HepG2 (cell line): ENCODE measurements at regions not wholly inside any gene's neighbourhood (a gene's known extent, or its start where the extent isn't known, plus 50 kb on each side); places are given as distances from the start of the nearest gene placed in this dataset.

Experiments used
- ATAC-seq: fragments of 200-7000 bp; cut with Tn5 transposase; 3 replicates; pipeline ENCODE4 v1.9.1; 2020; ENCODE audit warnings: mild to moderate bottlenecking, moderate library complexity
- BruUV-seq: library from RNA; stranded (reverse); fragments of 400-500 nt; replicated peaks from 2 replicates; lab custom pipeline; 2021; lab: Mats Ljungman, UMichigan
- CTCF ChIA-PET: fragments of 300-600 bp; formaldehyde crosslinking; extraction: SDS; loops from one replicate; lab custom pipeline; 2021; ENCODE audit warnings: low total read pairs, inconsistent platforms, low intra/inter-chr PET ratio; lab: Yijun Ruan, JAX
- POLR2A ChIA-PET: fragments of 350-600 bp; sonication (Branson Sonifier 250); formaldehyde crosslinking; loops from one replicate; lab custom pipeline; 2020; ENCODE audit warnings: antibody characterized with exemption, inconsistent platforms; lab: Yijun Ruan, JAX
- DNase-seq: peaks from one replicate; pipeline ENCODE4 v3.0.0-alpha.2; 2015; ENCODE audit warnings: low spot score
- FAIRE-seq: peaks from 3 replicates; lab custom pipeline; 2011; peaks lifted over from hg19 to GRCh38; lab: Jason Lieb, UNC
- H2AFZ ChIP-seq: one replicate; pipeline ENCODE4 v1.6.1; 2011; ENCODE audit warnings: low read length, inconsistent platforms
- H3K27ac ChIP-seq: fragments of 300-600 bp; 3 replicates; pipeline ENCODE4 v1.8.0; 2011; ENCODE audit warnings: mixed run types, mild to moderate bottlenecking, mixed read lengths, low read length, inconsistent platforms; ENCODE audit not compliant: insufficient read depth; ENCODE audit errors: extremely low read length
- H3K27me3 ChIP-seq, 2 experiments: fragments of 200-600 bp in 1 of 2; 2 replicates in 1 of 2; 3 replicates in 1 of 2; pipeline versions ENCODE4 v1.6.0 to v1.8.0; 2011; ENCODE audit warnings: low read length in 2 of 2, mild to moderate bottlenecking in 2 of 2, moderate library complexity in 2 of 2, inconsistent platforms in 1 of 2; ENCODE audit not compliant: insufficient read depth in 2 of 2, control insufficient read depth in 1 of 2
- H3K36me3 ChIP-seq, 2 experiments: fragments of 200-600 bp in 1 of 2; replicated peaks in 1 of 2; 2 replicates in 1 of 2; 3 replicates in 1 of 2; pipeline versions ENCODE4 v1.5.1 to v1.8.0; 2011; ENCODE audit warnings: low read length in 2 of 2, inconsistent platforms in 1 of 2; ENCODE audit not compliant: insufficient read depth in 2 of 2, control insufficient read depth in 1 of 2
- H3K4me1 ChIP-seq: 2 replicates; pipeline ENCODE4 v1.5.1; 2012; ENCODE audit warnings: low read length, inconsistent platforms; ENCODE audit not compliant: insufficient read depth
- H3K4me2 ChIP-seq: 2 replicates; pipeline ENCODE4 v1.6.0; 2011; ENCODE audit warnings: low read depth, low read length, inconsistent platforms
- H3K4me3 ChIP-seq, 3 experiments: fragments of 200-600 bp in 1 of 3; sonication (generic), shearing (Covaris generic) in 1 of 3; replicated peaks in 1 of 3; 2 replicates each; pipeline ENCODE4 v1.5.1; 2011 to 2016; ENCODE audit warnings: low read length in 3 of 3, inconsistent platforms in 2 of 3, low read depth in 2 of 3, mild to moderate bottlenecking in 2 of 3, control low read depth in 1 of 3, mixed read lengths in 1 of 3; ENCODE audit not compliant: insufficient read depth in 1 of 3
- H3K79me2 ChIP-seq: one replicate; pipeline ENCODE4 v1.6.1; 2011; ENCODE audit warnings: low read length, inconsistent platforms; ENCODE audit not compliant: insufficient read depth
- H3K9ac ChIP-seq: 2 replicates; pipeline ENCODE4 v1.6.0; 2011; ENCODE audit warnings: mild to moderate bottlenecking, low read depth, low read length, inconsistent platforms; ENCODE audit not compliant: insufficient read depth
- H3K9me3 ChIP-seq: 2 replicates; pipeline ENCODE4 v1.5.1; 2012; ENCODE audit warnings: mild to moderate bottlenecking, low read length
- H4K20me1 ChIP-seq: 2 replicates; pipeline ENCODE4 v1.6.0; 2011; ENCODE audit warnings: inconsistent platforms, mild to moderate bottlenecking, low read length, moderate library complexity; ENCODE audit not compliant: insufficient read depth
- KDM6A ChIP-seq: IDR thresholded peaks from 2 replicates; pipeline ENCODE4 v1.6.1; 2016; ENCODE audit warnings: low read depth
- ZNF530 ChIP-seq: sonication (generic); formaldehyde crosslinking; IDR thresholded peaks from 2 replicates; pipeline ENCODE4 v1.5.0; 2020; ENCODE audit warnings: low read depth, mild to moderate bottlenecking, missing genetic modification reagents
- ZNF557 ChIP-seq: sonication (generic); formaldehyde crosslinking; IDR thresholded peaks from 2 replicates; pipeline ENCODE4 v1.4.0; 2020; ENCODE audit warnings: missing genetic modification reagents
- ZNF562 ChIP-seq: sonication (generic); formaldehyde crosslinking; IDR thresholded peaks from 2 replicates; pipeline ENCODE4 v1.8.0; 2022; ENCODE audit warnings: missing genetic modification reagents, borderline replicate concordance
- WGBS: methylation state at CpG from one replicate; pipeline ENCODE4 v1.1.6; 2017; ENCODE audit warnings: low lambda C conversion rate; 5-methylcytosine and 5-hydroxymethylcytosine counted together
- in situ Hi-C: cut with HindIII; loops from 2 replicates; pipeline ENCODE4 v1.10.0; 2017; ENCODE audit warnings: low pct_unique_long_range_greater_than_20kb; ENCODE audit not compliant: extremely low pct_ligation_motif_present
- intact Hi-C: fragments of 100-400 bp; cut with micrococcal nuclease; formaldehyde crosslinking; loops from one replicate; pipeline ENCODE4 v1.10.0; 2022; ENCODE audit not compliant: unreplicated experiment
- TF ChIP-seq, protein P1 (sequence below): sonication (generic); formaldehyde crosslinking; conservative IDR thresholded peaks from 2 replicates; pipeline ENCODE4 v1.4.0; 2020; ENCODE audit warnings: missing genetic modification reagents

DNA sequence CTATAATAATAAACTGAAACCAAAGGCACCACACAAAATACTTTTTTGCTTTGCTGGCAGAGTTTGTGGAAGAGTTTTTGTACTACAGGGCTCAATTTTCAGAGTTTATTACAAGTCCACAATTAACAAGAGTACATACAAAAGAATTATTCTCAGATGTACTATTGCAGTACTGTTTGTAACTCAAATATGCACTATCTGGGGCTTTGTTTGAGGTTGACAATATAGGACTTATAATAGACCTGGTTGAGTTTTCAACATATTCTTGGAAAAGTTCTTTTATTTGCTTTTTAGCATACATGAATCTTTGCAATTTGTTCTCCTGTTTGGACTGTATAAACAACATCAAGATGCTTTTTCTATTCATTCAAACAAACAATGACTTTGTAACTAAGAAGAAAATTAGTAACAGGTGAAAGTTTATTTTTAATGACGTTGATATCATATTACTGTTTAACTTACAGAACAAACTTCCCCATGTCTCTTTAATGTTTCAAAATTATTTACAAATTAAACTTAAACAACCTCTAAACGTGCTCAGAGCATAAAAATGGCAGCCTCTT lies 407.4 kb upstream of the PRICKLE1 start:
- 0% methylated on average over 2 of the region's 2 CpGs for WGBS

GRCh38 chr12:42992826-42993225 lies 403.3 kb upstream of the PRICKLE1 start:
- ChIA-PET POLR2A (no interaction called here), CTCF (no interaction called here)
- Histone ChIP-seq H3K36me3 (no peaks in the 10 kb centered on the region), H3K9me3 (no peaks in the 10 kb centered on the region), H3K4me1 (no peaks in the 10 kb centered on the region), H3K9ac (no peak overlapping the region), H3K79me2 (no peaks in the 10 kb centered on the region), H3K27me3 (no peaks in the 10 kb centered on the region), H3K4me3 (no peak overlapping the region), H4K20me1 (no peaks in the 10 kb centered on the region), H3K4me2 (no peak overlapping the region), H2AFZ (no peak overlapping the region)
- no peak for DNase-seq
- intact Hi-C loops (no loop called here), in situ Hi-C loops (no loop called here)
- 4% methylated on average over 2 of the region's 2 CpGs for WGBS
- BruUV-seq = no TSS peak
- FAIRE-seq = no peak
- TF ChIP-seq ZNF562 = no peak
- TF ChIP-seq ZNF530 = no peak
- TF ChIP-seq, protein P1, sequence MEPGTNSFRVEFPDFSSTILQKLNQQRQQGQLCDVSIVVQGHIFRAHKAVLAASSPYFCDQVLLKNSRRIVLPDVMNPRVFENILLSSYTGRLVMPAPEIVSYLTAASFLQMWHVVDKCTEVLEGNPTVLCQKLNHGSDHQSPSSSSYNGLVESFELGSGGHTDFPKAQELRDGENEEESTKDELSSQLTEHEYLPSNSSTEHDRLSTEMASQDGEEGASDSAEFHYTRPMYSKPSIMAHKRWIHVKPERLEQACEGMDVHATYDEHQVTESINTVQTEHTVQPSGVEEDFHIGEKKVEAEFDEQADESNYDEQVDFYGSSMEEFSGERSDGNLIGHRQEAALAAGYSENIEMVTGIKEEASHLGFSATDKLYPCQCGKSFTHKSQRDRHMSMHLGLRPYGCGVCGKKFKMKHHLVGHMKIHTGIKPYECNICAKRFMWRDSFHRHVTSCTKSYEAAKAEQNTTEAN (CRISPR knock-in tag) = no peak
- TF ChIP-seq KDM6A (CRISPR knock-in tag) = no peak
- TF ChIP-seq, all 625 proteins: peak for 0
- ATAC-seq = no peak
- no peak overlapping the region for H3K27ac ChIP-seq

More for the DNA sequence above, 407.4 kb upstream of the PRICKLE1 start:
- in situ Hi-C loops (no loop called here), intact Hi-C loops (no loop called here)
- Histone ChIP-seq H3K27ac (no peak overlapping the region), H3K27me3 (no peaks in the 10 kb centered on the region), H2AFZ (no peak overlapping the region), H3K4me2 (no peak overlapping the region), H3K36me3 (no peaks in the 10 kb centered on the region), H3K79me2 (no peaks in the 10 kb centered on the region), H3K9ac (no peak overlapping the region), H4K20me1 (no peaks in the 10 kb centered on the region), H3K4me3 (no peak overlapping the region), H3K4me1 (no peaks in the 10 kb centered on the region), H3K9me3 (no peaks in the 10 kb centered on the region)
- ATAC-seq = no peak
- ChIA-PET POLR2A (no interaction called here), CTCF (no interaction called here)
- TF ChIP-seq ZNF557 (CRISPR knock-in tag) = no peak
- no peak for DNase-seq
- BruUV-seq = no TSS peak
- no peak for FAIRE-seq
